Stimulated activated CD4-positive, alpha-beta T cell treated with anti-CD3 and anti-CD28 coated beads, Interleukin-1b, Interleukin-23, amount 100 ng/mL, for 1 hour (primary cell): ENCODE measurements at regions not wholly inside any gene's neighbourhood (a gene's known extent, or its start where the extent isn't known, plus 50 kb on each side); places are given as distances from the start of the nearest gene placed in this dataset.
"Not testable (repeated sequence)": the region's sequence is repeated elsewhere in the genome, so short reads cannot be mapped to it uniquely, and the experiment has no call there.

Experiments used
- DNase-seq, 2 donors: peaks; one replicate each; pipeline ENCODE4 v3.0.0-alpha.2; 2020; ENCODE audit warnings: low read depth in 2 of 2

- DNase-seq = no peak
These were observed 437.3 kb downstream of the NSUN3 start for GRCh38 chr3:94500146-94500545.

- DNase-seq = not testable (repeated sequence)
These were observed 444.5 kb downstream of the NSUN3 start for GRCh38 chr3:94507354-94507753.

GRCh38 chr3:94512876-94513275 is 450.0 kb downstream of the NSUN3 start:
- DNase-seq = no peak

GRCh38 chr3:94513600-94513999 is 450.7 kb downstream of the NSUN3 start:
- DNase-seq = no peak

GRCh38 chr3:94515983-94516382 is 453.1 kb downstream of the NSUN3 start:
- no peak for DNase-seq

- no peak for DNase-seq
These were observed 457.5 kb downstream of the NSUN3 start for GRCh38 chr3:94520364-94520763.

- DNase-seq = no peak
These were observed 459.6 kb downstream of the NSUN3 start for GRCh38 chr3:94522488-94522887.

GRCh38 chr3:94524102-94524919 is 461.4 kb downstream of the NSUN3 start:
- no peak for DNase-seq

GRCh38 chr3:94525043-94525442 is 462.2 kb downstream of the NSUN3 start:
- no peak for DNase-seq

- no peak for DNase-seq
These were observed 467.0 kb downstream of the NSUN3 start for GRCh38 chr3:94529816-94530215.

- no peak for DNase-seq
These were observed 470.1 kb downstream of the NSUN3 start for GRCh38 chr3:94532951-94533350.

- DNase-seq = no peak
These were observed 477.1 kb downstream of the NSUN3 start for GRCh38 chr3:94539937-94540336.

- DNase-seq = no peak
These were observed 480.3 kb downstream of the NSUN3 start for GRCh38 chr3:94543161-94543560.

- DNase-seq = no peak
These were observed 481.4 kb downstream of the NSUN3 start for GRCh38 chr3:94544131-94544789.

- no peak for DNase-seq
These were observed 485.9 kb downstream of the NSUN3 start for GRCh38 chr3:94548581-94549316.

- no peak for DNase-seq
These were observed 498.2 kb downstream of the NSUN3 start for GRCh38 chr3:94561094-94561493.

GRCh38 chr3:94564247-94564646 is 501.4 kb downstream of the NSUN3 start:
- no peak for DNase-seq

GRCh38 chr3:94568041-94568440 is 505.2 kb downstream of the NSUN3 start:
- DNase-seq = no peak

GRCh38 chr3:94573337-94573736 is 510.5 kb downstream of the NSUN3 start:
- DNase-seq = no peak

- no peak for DNase-seq
These were observed 524.4 kb downstream of the NSUN3 start for GRCh38 chr3:94587291-94587690.

- no peak for DNase-seq
These were observed 530.8 kb downstream of the NSUN3 start for GRCh38 chr3:94593526-94594150.

GRCh38 chr3:94596141-94596540 is 533.3 kb downstream of the NSUN3 start:
- no peak for DNase-seq
